ENCODE measurements at regions not wholly inside any gene's neighbourhood (a gene's known extent, or its start where the extent isn't known, plus 50 kb on each side); places are given as distances from the start of the nearest gene placed in this dataset.
"Not testable (repeated sequence)": the region's sequence is repeated elsewhere in the genome, so short reads cannot be mapped to it uniquely, and the experiment has no call there.

DNA sequence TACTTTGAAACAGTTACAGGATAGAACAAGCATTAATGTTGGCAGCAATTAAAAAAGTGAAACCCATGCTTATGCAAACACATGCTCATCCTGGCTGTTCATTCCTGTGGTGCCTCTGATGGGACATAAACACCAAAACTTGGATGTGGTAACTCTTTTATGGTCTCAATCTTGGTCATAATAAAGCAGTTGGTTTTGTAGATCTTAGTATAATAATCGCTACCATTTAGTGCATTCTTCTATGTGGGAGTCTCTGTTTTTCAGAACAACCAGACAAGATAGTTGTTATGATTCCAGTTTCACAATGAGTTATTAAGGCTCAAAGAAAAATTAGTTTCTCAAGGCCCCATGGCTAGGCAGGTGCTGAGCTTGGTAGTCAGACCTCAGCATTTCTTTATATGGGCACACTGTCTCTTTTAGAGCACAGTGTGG is 184.0 kb downstream of the UTRN start:
- Mint-ChIP-seq H3K36me3 (peaks cover 54% of the 10 kb centered on the region), H3K4me1 (peaks cover 21% of the 10 kb centered on the region), H3K9me3 (peaks cover 17% of the 10 kb centered on the region), H3K27ac (no peak overlapping the region), H3K27me3 (ENCODE audit: low read depth) (no peaks in the 10 kb centered on the region), H3K4me3 (no peak overlapping the region)
- CTCF ChIA-PET: no interaction called here
- ATAC-seq: no peak
- POLR2A ChIA-PET: no interaction called here
- TF ChIP-seq, protein P1, sequence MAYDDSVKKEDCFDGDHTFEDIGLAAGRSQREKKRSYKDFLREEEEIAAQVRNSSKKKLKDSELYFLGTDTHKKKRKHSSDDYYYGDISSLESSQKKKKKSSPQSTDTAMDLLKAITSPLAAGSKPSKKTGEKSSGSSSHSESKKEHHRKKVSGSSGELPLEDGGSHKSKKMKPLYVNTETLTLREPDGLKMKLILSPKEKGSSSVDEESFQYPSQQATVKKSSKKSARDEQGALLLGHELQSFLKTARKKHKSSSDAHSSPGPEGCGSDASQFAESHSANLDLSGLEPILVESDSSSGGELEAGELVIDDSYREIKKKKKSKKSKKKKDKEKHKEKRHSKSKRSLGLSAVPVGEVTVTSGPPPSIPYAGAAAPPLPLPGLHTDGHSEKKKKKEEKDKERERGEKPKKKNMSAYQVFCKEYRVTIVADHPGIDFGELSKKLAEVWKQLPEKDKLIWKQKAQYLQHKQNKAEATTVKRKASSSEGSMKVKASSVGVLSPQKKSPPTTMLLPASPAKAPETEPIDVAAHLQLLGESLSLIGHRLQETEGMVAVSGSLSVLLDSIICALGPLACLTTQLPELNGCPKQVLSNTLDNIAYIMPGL (CRISPR knock-in tag; IDR thresholded peaks at IDR 0.05): no peak
- no peak for TF ChIP-seq FOXP1 (CRISPR knock-in tag; IDR thresholded peaks at IDR 0.05; ENCODE audit: borderline replicate concordance)
- TF ChIP-seq NFATC4 (CRISPR knock-in tag; IDR thresholded peaks at IDR 0.05): no peak
- no peak for TF ChIP-seq CREM (CRISPR knock-in tag; IDR thresholded peaks at IDR 0.05)
- TF ChIP-seq ELF4 (CRISPR knock-in tag; IDR thresholded peaks at IDR 0.05; ENCODE audit: low read depth): no peak
- no peak for TF ChIP-seq ZNF396 (CRISPR knock-in tag; IDR thresholded peaks at IDR 0.05; ENCODE audit: borderline replicate concordance)
- TF ChIP-seq SMAD3 (CRISPR knock-in tag; IDR thresholded peaks at IDR 0.05; ENCODE audit: borderline replicate concordance): no peak
- TF ChIP-seq, protein P2, sequence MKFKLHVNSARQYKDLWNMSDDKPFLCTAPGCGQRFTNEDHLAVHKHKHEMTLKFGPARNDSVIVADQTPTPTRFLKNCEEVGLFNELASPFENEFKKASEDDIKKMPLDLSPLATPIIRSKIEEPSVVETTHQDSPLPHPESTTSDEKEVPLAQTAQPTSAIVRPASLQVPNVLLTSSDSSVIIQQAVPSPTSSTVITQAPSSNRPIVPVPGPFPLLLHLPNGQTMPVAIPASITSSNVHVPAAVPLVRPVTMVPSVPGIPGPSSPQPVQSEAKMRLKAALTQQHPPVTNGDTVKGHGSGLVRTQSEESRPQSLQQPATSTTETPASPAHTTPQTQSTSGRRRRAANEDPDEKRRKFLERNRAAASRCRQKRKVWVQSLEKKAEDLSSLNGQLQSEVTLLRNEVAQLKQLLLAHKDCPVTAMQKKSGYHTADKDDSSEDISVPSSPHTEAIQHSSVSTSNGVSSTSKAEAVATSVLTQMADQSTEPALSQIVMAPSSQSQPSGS (CRISPR knock-in tag; IDR thresholded peaks at IDR 0.05; ENCODE audit: borderline replicate concordance, low read depth): no peak
- no peak for TF ChIP-seq ETV6 (CRISPR knock-in tag; IDR thresholded peaks at IDR 0.05)
- no peak for TF ChIP-seq GABPB1 (CRISPR knock-in tag; IDR thresholded peaks at IDR 0.05)
- TF ChIP-seq, protein P3, sequence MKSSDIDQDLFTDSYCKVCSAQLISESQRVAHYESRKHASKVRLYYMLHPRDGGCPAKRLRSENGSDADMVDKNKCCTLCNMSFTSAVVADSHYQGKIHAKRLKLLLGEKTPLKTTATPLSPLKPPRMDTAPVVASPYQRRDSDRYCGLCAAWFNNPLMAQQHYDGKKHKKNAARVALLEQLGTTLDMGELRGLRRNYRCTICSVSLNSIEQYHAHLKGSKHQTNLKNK (CRISPR knock-in tag; IDR thresholded peaks at IDR 0.05): no peak
- TF ChIP-seq SMAD4 (CRISPR knock-in tag; IDR thresholded peaks at IDR 0.05): no peak
- no peak for TF ChIP-seq TCF7 (CRISPR knock-in tag; IDR thresholded peaks at IDR 0.05; ENCODE audit: low read depth)
- no peak for TF ChIP-seq JUN (CRISPR knock-in tag; IDR thresholded peaks at IDR 0.05)
- TF ChIP-seq SOX15 (CRISPR knock-in tag; IDR thresholded peaks at IDR 0.05): no peak
- no peak for TF ChIP-seq ATF1 (CRISPR knock-in tag; IDR thresholded peaks at IDR 0.05)
- TF ChIP-seq, protein P4, sequence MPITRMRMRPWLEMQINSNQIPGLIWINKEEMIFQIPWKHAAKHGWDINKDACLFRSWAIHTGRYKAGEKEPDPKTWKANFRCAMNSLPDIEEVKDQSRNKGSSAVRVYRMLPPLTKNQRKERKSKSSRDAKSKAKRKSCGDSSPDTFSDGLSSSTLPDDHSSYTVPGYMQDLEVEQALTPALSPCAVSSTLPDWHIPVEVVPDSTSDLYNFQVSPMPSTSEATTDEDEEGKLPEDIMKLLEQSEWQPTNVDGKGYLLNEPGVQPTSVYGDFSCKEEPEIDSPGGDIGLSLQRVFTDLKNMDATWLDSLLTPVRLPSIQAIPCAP (CRISPR knock-in tag; IDR thresholded peaks at IDR 0.05): no peak
- TF ChIP-seq, protein P5, sequence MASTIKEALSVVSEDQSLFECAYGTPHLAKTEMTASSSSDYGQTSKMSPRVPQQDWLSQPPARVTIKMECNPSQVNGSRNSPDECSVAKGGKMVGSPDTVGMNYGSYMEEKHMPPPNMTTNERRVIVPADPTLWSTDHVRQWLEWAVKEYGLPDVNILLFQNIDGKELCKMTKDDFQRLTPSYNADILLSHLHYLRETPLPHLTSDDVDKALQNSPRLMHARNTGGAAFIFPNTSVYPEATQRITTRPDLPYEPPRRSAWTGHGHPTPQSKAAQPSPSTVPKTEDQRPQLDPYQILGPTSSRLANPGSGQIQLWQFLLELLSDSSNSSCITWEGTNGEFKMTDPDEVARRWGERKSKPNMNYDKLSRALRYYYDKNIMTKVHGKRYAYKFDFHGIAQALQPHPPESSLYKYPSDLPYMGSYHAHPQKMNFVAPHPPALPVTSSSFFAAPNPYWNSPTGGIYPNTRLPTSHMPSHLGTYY (CRISPR knock-in tag; IDR thresholded peaks at IDR 0.05): no peak
- no peak for DNase-seq (ENCODE audit: low spot score)

DNA sequence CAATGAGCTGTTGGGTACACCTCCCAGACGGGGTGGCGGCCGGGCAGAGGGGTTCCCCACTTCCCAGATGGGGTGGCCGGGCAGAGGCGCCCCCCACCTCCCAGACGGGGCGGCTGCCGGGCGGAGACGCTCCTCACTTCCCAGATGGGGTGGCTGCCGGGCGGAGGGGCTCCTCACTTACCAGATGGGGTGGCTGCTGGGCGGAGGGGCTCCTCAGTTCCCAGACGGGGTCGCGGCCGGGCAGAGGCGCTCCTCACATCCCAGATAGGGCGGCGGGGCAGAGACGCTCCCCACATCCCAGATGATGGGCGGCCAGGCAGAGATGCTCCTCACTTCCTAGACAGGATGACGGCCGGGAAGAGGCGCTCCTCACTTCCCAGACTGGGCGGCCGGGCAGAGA is 185.1 kb downstream of the UTRN start:
- Mint-ChIP-seq H3K4me1 (peaks cover 21% of the 10 kb centered on the region), H3K36me3 (peaks cover 61% of the 10 kb centered on the region), H3K9me3 (peaks cover 17% of the 10 kb centered on the region)
- H3K4me3 Mint-ChIP-seq; CTCF ChIA-PET; DNase-seq (ENCODE audit: low spot score); H3K27ac Mint-ChIP-seq; H3K27me3 Mint-ChIP-seq (ENCODE audit: low read depth); ATAC-seq; POLR2A ChIA-PET: not testable (repeated sequence)

DNA sequence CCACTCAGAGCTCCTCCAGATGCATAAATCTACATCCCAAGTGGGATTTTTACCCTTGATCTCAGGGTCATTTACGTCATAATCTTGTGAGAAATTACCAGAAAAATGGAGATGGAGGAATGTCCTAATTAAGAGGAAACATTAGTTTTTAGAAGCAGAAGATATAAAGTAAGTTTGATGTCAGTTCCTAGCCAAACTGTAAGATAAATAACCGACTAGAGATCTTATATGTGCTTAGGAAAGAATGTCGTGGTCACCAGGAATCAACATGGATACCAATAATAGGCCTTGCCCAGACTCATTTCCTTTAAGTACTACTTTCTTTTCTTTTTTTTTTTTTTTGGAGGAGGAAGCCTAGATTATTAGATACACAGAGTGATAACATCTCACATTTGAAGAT is 186.9 kb downstream of the UTRN start:
- Mint-ChIP-seq H3K4me1 (peaks cover 13% of the 10 kb centered on the region), H3K27me3 (ENCODE audit: low read depth) (no peaks in the 10 kb centered on the region), H3K36me3 (peaks cover 64% of the 10 kb centered on the region), H3K9me3 (peaks cover 17% of the 10 kb centered on the region), H3K4me3 (no peak overlapping the region), H3K27ac (no peak overlapping the region)
- ChIA-PET POLR2A (interaction anchor here (0.7 kb wide), 1 partner anchor 16 kb away, joined by 3 read pairs; no protein-coding TSS in a partner anchor), CTCF (no interaction called here)
- DNase-seq (ENCODE audit: low spot score) (no peak), ATAC-seq (no peak)
- no peak for TF ChIP-seq NFATC4 (CRISPR knock-in tag; IDR thresholded peaks at IDR 0.05)
- TF ChIP-seq, protein P6, sequence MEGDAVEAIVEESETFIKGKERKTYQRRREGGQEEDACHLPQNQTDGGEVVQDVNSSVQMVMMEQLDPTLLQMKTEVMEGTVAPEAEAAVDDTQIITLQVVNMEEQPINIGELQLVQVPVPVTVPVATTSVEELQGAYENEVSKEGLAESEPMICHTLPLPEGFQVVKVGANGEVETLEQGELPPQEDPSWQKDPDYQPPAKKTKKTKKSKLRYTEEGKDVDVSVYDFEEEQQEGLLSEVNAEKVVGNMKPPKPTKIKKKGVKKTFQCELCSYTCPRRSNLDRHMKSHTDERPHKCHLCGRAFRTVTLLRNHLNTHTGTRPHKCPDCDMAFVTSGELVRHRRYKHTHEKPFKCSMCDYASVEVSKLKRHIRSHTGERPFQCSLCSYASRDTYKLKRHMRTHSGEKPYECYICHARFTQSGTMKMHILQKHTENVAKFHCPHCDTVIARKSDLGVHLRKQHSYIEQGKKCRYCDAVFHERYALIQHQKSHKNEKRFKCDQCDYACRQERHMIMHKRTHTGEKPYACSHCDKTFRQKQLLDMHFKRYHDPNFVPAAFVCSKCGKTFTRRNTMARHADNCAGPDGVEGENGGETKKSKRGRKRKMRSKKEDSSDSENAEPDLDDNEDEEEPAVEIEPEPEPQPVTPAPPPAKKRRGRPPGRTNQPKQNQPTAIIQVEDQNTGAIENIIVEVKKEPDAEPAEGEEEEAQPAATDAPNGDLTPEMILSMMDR (IDR thresholded peaks at IDR 0.05): no peak
- TF ChIP-seq ZNF263 (CRISPR knock-in tag; IDR thresholded peaks at IDR 0.05; ENCODE audit: low read depth): no peak
- no peak for TF ChIP-seq GRHL2 (CRISPR knock-in tag; IDR thresholded peaks at IDR 0.05; ENCODE audit: insufficient replicate concordance, severe bottlenecking)
- no peak for TF ChIP-seq ELF4 (CRISPR knock-in tag; IDR thresholded peaks at IDR 0.05; ENCODE audit: low read depth)
- TF ChIP-seq ZBTB21 (CRISPR knock-in tag; IDR thresholded peaks at IDR 0.05; ENCODE audit: borderline replicate concordance): no peak
- TF ChIP-seq, protein P5 (CRISPR knock-in tag; IDR thresholded peaks at IDR 0.05): no peak
- TF ChIP-seq IRF2 (CRISPR knock-in tag; IDR thresholded peaks at IDR 0.05; ENCODE audit: borderline replicate concordance, low read depth): no peak

Measured in WTC11 (cell line).